ENCODE measurements at regions not wholly inside any gene's neighbourhood (a gene's known extent, or its start where the extent isn't known, plus 50 kb on each side); places are given as distances from the start of the nearest gene placed in this dataset.

- H3K4me3 ChIP-seq (ENCODE audit: low read length), result no peak overlapping the region
- TF ChIP-seq CTCF (conservative IDR thresholded peaks at IDR 0.05; ENCODE audit: low read length), result no peak
- DNase-seq (ENCODE audit: low read depth), result no peak
Measured at GRCh38 chr1:57826535-57826934, 402.7 kb upstream of the DAB1 start.

GRCh38 chr1:57824535-57824934 lies 400.7 kb upstream of the DAB1 start:
- no peak overlapping the region for H3K4me3 ChIP-seq (ENCODE audit: low read length)
- no peak for TF ChIP-seq CTCF (conservative IDR thresholded peaks at IDR 0.05; ENCODE audit: low read length)
- no peak for DNase-seq (ENCODE audit: low read depth)

GRCh38 chr1:57820356-57821095 lies 396.7 kb upstream of the DAB1 start:
- H3K4me3 ChIP-seq (ENCODE audit: low read length), result no peak overlapping the region
- peak; percentile 35 for DNase-seq (ENCODE audit: low read depth)
- TF ChIP-seq CTCF (conservative IDR thresholded peaks at IDR 0.05; ENCODE audit: low read length), result no peak

- H3K4me3 ChIP-seq (ENCODE audit: low read length), result no peak overlapping the region
- no peak for TF ChIP-seq CTCF (conservative IDR thresholded peaks at IDR 0.05; ENCODE audit: low read length)
- DNase-seq (ENCODE audit: low read depth), result no peak
Measured at GRCh38 chr1:57819893-57820292, 396.0 kb upstream of the DAB1 start.

GRCh38 chr1:57803586-57803985 lies 379.7 kb upstream of the DAB1 start:
- TF ChIP-seq CTCF (conservative IDR thresholded peaks at IDR 0.05; ENCODE audit: low read length), result no peak
- no peak for DNase-seq (ENCODE audit: low read depth)
- H3K4me3 ChIP-seq (ENCODE audit: low read length), result no peak overlapping the region

GRCh38 chr1:57800376-57800775 lies 376.5 kb upstream of the DAB1 start:
- no peak for DNase-seq (ENCODE audit: low read depth)
- H3K4me3 ChIP-seq (ENCODE audit: low read length), result no peak overlapping the region
- no peak for TF ChIP-seq CTCF (conservative IDR thresholded peaks at IDR 0.05; ENCODE audit: low read length)

- DNase-seq (ENCODE audit: low read depth), result no peak
- TF ChIP-seq CTCF (conservative IDR thresholded peaks at IDR 0.05; ENCODE audit: low read length), result no peak
- no peak overlapping the region for H3K4me3 ChIP-seq (ENCODE audit: low read length)
Measured at GRCh38 chr1:57799490-57800115, 375.7 kb upstream of the DAB1 start.
